Lower lobe of right lung (tissue), 2 donors: ENCODE measurements at regions not wholly inside any gene's neighbourhood (a gene's known extent, or its start where the extent isn't known, plus 50 kb on each side); places are given as distances from the start of the nearest gene placed in this dataset.

Experiments
- ATAC-seq, 2 donors: fragments of 200-7000 bp; cut with Tn5 transposase; one replicate each; pipeline ENCODE4 v1.9.1; 2020 to 2022; ENCODE audit warnings: mild to moderate bottlenecking in 2 of 2, moderate library complexity in 2 of 2
- DNase-seq: peaks from one replicate; pipeline ENCODE4 v3.0.0-alpha.2; 2020
- H3K27ac ChIP-seq: fragments of 200-600 bp; one replicate; pipeline ENCODE4 v1.8.0; 2022
- H3K27me3 ChIP-seq: fragments of 200-600 bp; one replicate; pipeline ENCODE4 v1.8.0; 2022; ENCODE audit warnings: low read depth
- H3K36me3 ChIP-seq: fragments of 200-600 bp; one replicate; pipeline ENCODE4 v1.8.0; 2022; ENCODE audit warnings: mild to moderate bottlenecking
- H3K4me1 ChIP-seq: fragments of 200-600 bp; one replicate; pipeline ENCODE4 v1.8.0; 2022
- H3K4me3 ChIP-seq: fragments of 200-600 bp; one replicate; pipeline ENCODE4 v1.8.0; 2022; ENCODE audit warnings: mild to moderate bottlenecking
- H3K9me3 ChIP-seq: fragments of 200-600 bp; one replicate; pipeline ENCODE4 v1.8.0; 2022
- CTCF ChIP-seq: fragments of 200-600 bp; IDR thresholded peaks from one replicate; pipeline ENCODE4 v1.8.0; 2022; ENCODE audit warnings: antibody characterized with exemption, mild to moderate bottlenecking
- intact Hi-C: fragments of 100-400 bp; cut with DNase I; formaldehyde crosslinking; loops from one replicate; pipeline ENCODE4 v1.11.0; 2022
- donor health status: DM: no; HTN: yes; CAD: no; lungs with severe emphysema.

GRCh38 chr7:85630904-85631600, 444.2 kb upstream of the SEMA3D start:
- Histone ChIP-seq H3K36me3 (no peaks in the 10 kb centered on the region), H3K27me3 (no peaks in the 10 kb centered on the region), H3K4me1 (no peaks in the 10 kb centered on the region), H3K9me3 (no peaks in the 10 kb centered on the region), H3K4me3 (no peak overlapping the region), H3K27ac (no peak overlapping the region)
- intact Hi-C loops, result no loop called here
- ATAC-seq, result no peak
- no peak for TF ChIP-seq CTCF
- no peak for DNase-seq

GRCh38 chr7:85627791-85628586, 441.1 kb upstream of the SEMA3D start:
- intact Hi-C loops, result no loop called here
- ATAC-seq (no peak), DNase-seq (no peak)
- Histone ChIP-seq H3K27me3 (no peaks in the 10 kb centered on the region), H3K36me3 (no peaks in the 10 kb centered on the region), H3K9me3 (no peaks in the 10 kb centered on the region), H3K4me1 (no peaks in the 10 kb centered on the region), H3K27ac (no peak overlapping the region), H3K4me3 (no peak overlapping the region)
- no peak for TF ChIP-seq CTCF

GRCh38 chr7:85622059-85622458, 435.2 kb upstream of the SEMA3D start:
- H3K27me3 ChIP-seq, result no peaks in the 10 kb centered on the region
- H3K36me3 ChIP-seq, result no peaks in the 10 kb centered on the region
- H3K4me3 ChIP-seq, result no peak overlapping the region
- ATAC-seq (no peak), DNase-seq (no peak)
- H3K27ac ChIP-seq, result no peak overlapping the region
- no peaks in the 10 kb centered on the region for H3K4me1 ChIP-seq
- no peak for TF ChIP-seq CTCF
- intact Hi-C loops, result no loop called here
- H3K9me3 ChIP-seq, result no peaks in the 10 kb centered on the region

DNA sequence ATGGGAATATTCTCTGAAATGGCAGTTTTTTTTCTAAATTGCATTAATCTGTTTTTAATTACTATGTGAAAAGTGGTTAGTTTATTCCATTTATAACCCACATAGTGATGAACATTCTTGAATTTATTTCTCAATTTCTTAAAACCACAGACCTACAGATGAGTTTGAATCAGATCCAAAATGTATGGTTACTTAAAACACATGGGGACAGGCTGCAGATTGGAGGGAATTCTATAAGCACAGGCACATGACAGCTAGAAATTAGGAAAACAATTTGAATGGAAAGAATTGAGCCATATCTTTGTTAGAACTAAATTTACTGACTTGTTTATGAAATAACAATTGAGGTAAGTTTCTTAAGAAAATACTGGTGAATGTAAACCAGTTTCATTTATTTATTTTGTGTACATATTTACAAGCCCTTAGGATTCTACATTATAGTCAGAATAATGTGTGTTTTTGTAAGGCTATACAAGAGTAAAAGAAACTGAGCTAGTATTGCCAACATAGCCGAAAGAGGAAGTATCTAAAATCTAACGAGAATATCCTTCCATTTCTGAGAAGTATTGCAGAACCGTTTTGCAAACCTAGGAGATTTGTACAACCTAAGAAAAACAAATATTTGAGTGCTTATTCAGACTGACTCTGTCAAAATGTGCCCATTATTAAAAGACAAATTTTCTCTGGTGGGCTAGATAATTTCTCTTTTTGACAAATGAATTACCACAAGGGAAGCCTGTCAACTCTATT, 434.3 kb upstream of the SEMA3D start:
- TF ChIP-seq CTCF, result no peak
- no peaks in the 10 kb centered on the region for H3K4me1 ChIP-seq
- H3K27ac ChIP-seq, result no peak overlapping the region
- H3K9me3 ChIP-seq, result no peaks in the 10 kb centered on the region
- H3K4me3 ChIP-seq, result no peak overlapping the region
- no peaks in the 10 kb centered on the region for H3K36me3 ChIP-seq
- ATAC-seq, result peak in 1 of 2 donors; percentile 46
- DNase-seq, result no peak
- intact Hi-C loops, result no loop called here
- H3K27me3 ChIP-seq, result no peaks in the 10 kb centered on the region

DNA sequence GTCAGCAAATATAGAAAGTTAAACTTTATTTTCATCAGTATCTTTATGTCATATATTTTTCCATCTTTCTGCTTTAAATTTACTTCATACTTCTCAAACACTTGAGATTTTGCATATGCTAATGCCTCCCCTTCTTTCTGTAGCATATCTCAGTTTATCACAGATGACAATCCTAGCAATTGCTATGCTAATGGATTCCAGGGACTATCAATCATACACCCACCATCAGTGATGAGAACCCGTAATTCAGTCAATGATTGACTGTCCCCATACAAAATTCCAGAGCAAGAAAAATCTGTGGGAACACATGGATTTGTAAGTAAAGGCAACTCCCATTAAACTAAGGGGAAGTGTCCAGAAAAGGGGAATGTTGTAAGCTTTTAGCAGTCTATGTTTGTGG, 432.4 kb upstream of the SEMA3D start:
- DNase-seq (no peak), ATAC-seq (no peak)
- Histone ChIP-seq H3K4me3 (no peak overlapping the region), H3K27ac (no peak overlapping the region), H3K9me3 (no peaks in the 10 kb centered on the region), H3K36me3 (no peaks in the 10 kb centered on the region), H3K4me1 (no peaks in the 10 kb centered on the region), H3K27me3 (no peaks in the 10 kb centered on the region)
- TF ChIP-seq CTCF, result no peak
- intact Hi-C loops, result no loop called here
